GM19395 (cell line): ENCODE measurements at regions not wholly inside any gene's neighbourhood (a gene's known extent, or its start where the extent isn't known, plus 50 kb on each side); places are given as distances from the start of the nearest gene placed in this dataset.

Source experiments
- ATAC-seq: cut with Tn5 transposase; IDR thresholded peaks from one replicate; pipeline ENCODE4 v1.9.1; 2021; ENCODE audit warnings: mild to moderate bottlenecking, moderate library complexity; ENCODE audit not compliant: unreplicated experiment

GRCh38 chr10:111967547-111967946 is 216.0 kb downstream of the GPAM start:
- no peak for ATAC-seq

GRCh38 chr10:111968647-111969046 is 214.9 kb downstream of the GPAM start:
- no peak for ATAC-seq

GRCh38 chr10:111970111-111970510 is 213.5 kb downstream of the GPAM start:
- ATAC-seq = no peak

- no peak for ATAC-seq
Observed at GRCh38 chr10:111972109-111972508, 211.5 kb downstream of the GPAM start.

GRCh38 chr10:111973306-111973705 is 210.3 kb downstream of the GPAM start:
- no peak for ATAC-seq

- ATAC-seq = no peak
Observed at GRCh38 chr10:111973826-111974225, 209.7 kb downstream of the GPAM start.

GRCh38 chr10:111974325-111974724 is 209.2 kb downstream of the GPAM start:
- ATAC-seq = no peak

- no peak for ATAC-seq
Observed at GRCh38 chr10:111976557-111976956, 207.0 kb downstream of the GPAM start.

GRCh38 chr10:111984057-111984456 is 199.5 kb downstream of the GPAM start:
- no peak for ATAC-seq

- no peak for ATAC-seq
Observed at GRCh38 chr10:111986079-111986478, 197.5 kb downstream of the GPAM start.

GRCh38 chr10:111988646-111989045 is 194.9 kb downstream of the GPAM start:
- no peak for ATAC-seq

GRCh38 chr10:111989136-111989911 is 194.2 kb downstream of the GPAM start:
- ATAC-seq = no peak

- ATAC-seq = no peak
Observed at GRCh38 chr10:111990734-111991133, 192.8 kb downstream of the GPAM start.

GRCh38 chr10:111993321-111993720 is 190.2 kb downstream of the GPAM start:
- ATAC-seq = no peak

- no peak for ATAC-seq
Observed at GRCh38 chr10:111993872-111994426, 189.6 kb downstream of the GPAM start.

GRCh38 chr10:111996103-111996502 is 187.5 kb downstream of the GPAM start:
- peak; percentile 100 for ATAC-seq

- no peak for ATAC-seq
Observed at GRCh38 chr10:111998728-111999127, 184.8 kb downstream of the GPAM start.

- no peak for ATAC-seq
Observed at GRCh38 chr10:111999205-111999914, 184.2 kb downstream of the GPAM start.

- ATAC-seq = no peak
Observed at GRCh38 chr10:111999915-112000302, 183.7 kb downstream of the GPAM start.

GRCh38 chr10:112000466-112000865 is 183.1 kb downstream of the GPAM start:
- ATAC-seq = no peak

GRCh38 chr10:112002206-112002605 is 181.4 kb downstream of the GPAM start:
- ATAC-seq = no peak

- ATAC-seq = no peak
Observed at GRCh38 chr10:112004075-112004474, 179.5 kb downstream of the GPAM start.
